PFSK-1 (cell line): ENCODE measurements at regions not wholly inside any gene's neighbourhood (a gene's known extent, or its start where the extent isn't known, plus 50 kb on each side); places are given as distances from the start of the nearest gene placed in this dataset.

ENCODE experiments used
- SIN3A ChIP-seq: IDR thresholded peaks from 2 replicates; pipeline ENCODE4 v1.6.1; 2012; ENCODE audit warnings: mild to moderate bottlenecking, low read length, moderate library complexity, borderline replicate concordance; ENCODE audit not compliant: insufficient read depth
- TAF1 ChIP-seq: IDR thresholded peaks from 2 replicates; pipeline ENCODE4 v1.6.1; 2012; ENCODE audit warnings: low read length, control low read depth, borderline replicate concordance; ENCODE audit not compliant: insufficient read depth

GRCh38 chr13:50374517-50374916, 359.3 kb downstream of the KCNRG start:
- no peak for TF ChIP-seq TAF1
- TF ChIP-seq SIN3A = no peak
